ENCODE measurements at regions not wholly inside any gene's neighbourhood (a gene's known extent, or its start where the extent isn't known, plus 50 kb on each side); places are given as distances from the start of the nearest gene placed in this dataset.

DNA sequence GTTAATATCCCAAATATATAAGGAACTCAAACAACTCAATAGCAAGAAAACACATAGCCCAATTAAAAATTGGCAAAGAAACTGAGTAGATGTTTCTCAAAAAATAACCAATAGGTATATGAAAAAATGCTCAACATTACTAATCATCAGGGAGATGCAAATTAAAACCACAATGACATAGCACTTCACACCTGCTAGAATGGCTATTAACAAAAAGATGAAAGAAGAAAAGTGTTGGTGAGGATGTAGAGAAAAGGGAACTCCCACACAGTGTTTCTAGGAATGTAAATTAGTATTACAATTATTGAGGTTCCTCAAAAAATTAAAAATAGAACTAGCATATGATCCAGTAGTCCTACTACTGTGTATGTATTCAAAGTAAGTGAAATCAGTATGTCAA, 1212.8 kb downstream of the DIAPH3 start:
- TF ChIP-seq BACH2 (CRISPR knock-in tag; IDR thresholded peaks at IDR 0.05; ENCODE audit: borderline replicate concordance) (no peak), ZFP30 (CRISPR knock-in tag; IDR thresholded peaks at IDR 0.05) (no peak)

All from SK-N-SH treated with all-trans-retinoic acid at 6 μM for 48 hours (cell line).